Neural cell (in vitro differentiated cells): ENCODE measurements at regions not wholly inside any gene's neighbourhood (a gene's known extent, or its start where the extent isn't known, plus 50 kb on each side); places are given as distances from the start of the nearest gene placed in this dataset.

Experiments used
- H2AFZ ChIP-seq: fragments of 200-600, 300-800 bp; sonication (generic), shearing (Covaris generic); 2 replicates; pipeline ENCODE4 v1.6.0; 2014; ENCODE audit warnings: low read depth, mild to moderate bottlenecking, antibody characterized with exemption, low read length, moderate library complexity
- H3F3A ChIP-seq: fragments of 200-600 bp; shearing (Covaris generic); 2 replicates; pipeline ENCODE4 v1.6.1; 2016; ENCODE audit warnings: mild to moderate bottlenecking, moderate library complexity, mixed read lengths, antibody characterized with exemption, low read length; ENCODE audit not compliant: insufficient read depth, poor library complexity, severe bottlenecking
- H3K27ac ChIP-seq: fragments of 200-600, 300-800 bp; sonication (generic), shearing (Covaris generic); 2 replicates; pipeline ENCODE4 v1.5.1; 2014; ENCODE audit warnings: mild to moderate bottlenecking, low read length, moderate library complexity
- H3K27me3 ChIP-seq: fragments of 300-800, 200-600 bp; sonication (generic), shearing (Covaris generic); 2 replicates; pipeline ENCODE4 v1.6.0; 2014; ENCODE audit warnings: mild to moderate bottlenecking, low read depth, low read length, moderate library complexity; ENCODE audit not compliant: insufficient read depth
- H3K36me3 ChIP-seq: fragments of 300-800, 200-600 bp; sonication (generic), shearing (Covaris generic); 2 replicates; pipeline ENCODE4 v1.5.1; 2014; ENCODE audit warnings: mild to moderate bottlenecking, antibody characterized with exemption, low read length, moderate library complexity; ENCODE audit not compliant: insufficient read depth
- H3K4me2 ChIP-seq: fragments of 300-800, 200-600 bp; sonication (generic), shearing (Covaris generic); 2 replicates; pipeline ENCODE4 v1.6.0; 2014; ENCODE audit warnings: mild to moderate bottlenecking, low read length
- H3K4me3 ChIP-seq: fragments of 300-800, 200-600 bp; sonication (generic), shearing (Covaris generic); 2 replicates; pipeline ENCODE4 v1.5.1; 2014; ENCODE audit warnings: mild to moderate bottlenecking, low read length, moderate library complexity
- H3K79me2 ChIP-seq: fragments of 200-600 bp; shearing (Covaris generic); replicated peaks from 2 replicates; pipeline ENCODE4 v1.6.0; 2014; ENCODE audit warnings: mild to moderate bottlenecking, low read length, moderate library complexity; ENCODE audit not compliant: insufficient read depth
- H3K9ac ChIP-seq: fragments of 300-800, 200-600 bp; sonication (generic), shearing (Covaris generic); 2 replicates; pipeline ENCODE4 v1.6.1; 2016; ENCODE audit warnings: mild to moderate bottlenecking, low read length, mixed read lengths
- H3K9me2 ChIP-seq: fragments of 200-600 bp; shearing (Covaris generic); 2 replicates; pipeline ENCODE4 v1.6.1; 2016; ENCODE audit warnings: mild to moderate bottlenecking, low read length, mixed read lengths; ENCODE audit not compliant: insufficient read depth
- H3K9me3 ChIP-seq: fragments of 200-600, 300-800 bp; sonication (generic), shearing (Covaris generic); 2 replicates; pipeline ENCODE4 v1.6.1; 2016; ENCODE audit warnings: mild to moderate bottlenecking, mixed run types, low read length, moderate library complexity, mixed read lengths
- H4K20me1 ChIP-seq: fragments of 200-600 bp; shearing (Covaris generic); 2 replicates; pipeline ENCODE4 v1.6.1; 2016; ENCODE audit warnings: mild to moderate bottlenecking, mixed run types; ENCODE audit not compliant: insufficient read depth
- CTCF ChIP-seq: fragments of 450-650 bp; IDR thresholded peaks from 2 replicates; pipeline ENCODE4 v1.5.1; 2014; ENCODE audit warnings: antibody characterized with exemption, mild to moderate bottlenecking, moderate library complexity; ENCODE audit not compliant: poor library complexity, severe bottlenecking
- EP300 ChIP-seq: fragments of 450-650 bp; conservative IDR thresholded peaks from 2 replicates; pipeline ENCODE4 v1.6.1; 2014; ENCODE audit warnings: antibody characterized with exemption, mild to moderate bottlenecking, moderate library complexity; ENCODE audit not compliant: poor library complexity, severe bottlenecking
- EZH2 ChIP-seq: fragments of 200-600, 300-800 bp; shearing (Covaris generic), sonication (generic); IDR thresholded peaks from 2 replicates; pipeline ENCODE4 v1.6.1; 2014; ENCODE audit warnings: antibody characterized with exemption, low read length, borderline replicate concordance, mild to moderate bottlenecking; ENCODE audit not compliant: insufficient read depth, poor library complexity, severe bottlenecking
- MXI1 ChIP-seq: fragments of 450-650 bp; conservative IDR thresholded peaks from 2 replicates; pipeline ENCODE4 v1.6.1; 2014; ENCODE audit warnings: antibody characterized with exemption, mild to moderate bottlenecking; ENCODE audit not compliant: poor library complexity, severe bottlenecking
- POLR2AphosphoS5 ChIP-seq: IDR thresholded peaks from 2 replicates; pipeline ENCODE4 v1.6.1; 2012
- RAD21 ChIP-seq: fragments of 450-650 bp; conservative IDR thresholded peaks from 2 replicates; pipeline ENCODE4 v1.6.1; 2014; ENCODE audit warnings: antibody characterized with exemption, mild to moderate bottlenecking, moderate library complexity
- SMC3 ChIP-seq: fragments of 450-650 bp; conservative IDR thresholded peaks from 2 replicates; pipeline ENCODE4 v1.6.1; 2014; ENCODE audit warnings: antibody characterized with exemption, mild to moderate bottlenecking, moderate library complexity; ENCODE audit not compliant: poor library complexity
- TAF1 ChIP-seq: IDR thresholded peaks from 2 replicates; pipeline ENCODE4 v1.6.1; 2012; ENCODE audit warnings: low read depth
- TF ChIP-seq, protein P1 (sequence below): IDR thresholded peaks from 2 replicates; pipeline ENCODE4 v1.6.1; 2012; ENCODE audit warnings: borderline replicate concordance

DNA sequence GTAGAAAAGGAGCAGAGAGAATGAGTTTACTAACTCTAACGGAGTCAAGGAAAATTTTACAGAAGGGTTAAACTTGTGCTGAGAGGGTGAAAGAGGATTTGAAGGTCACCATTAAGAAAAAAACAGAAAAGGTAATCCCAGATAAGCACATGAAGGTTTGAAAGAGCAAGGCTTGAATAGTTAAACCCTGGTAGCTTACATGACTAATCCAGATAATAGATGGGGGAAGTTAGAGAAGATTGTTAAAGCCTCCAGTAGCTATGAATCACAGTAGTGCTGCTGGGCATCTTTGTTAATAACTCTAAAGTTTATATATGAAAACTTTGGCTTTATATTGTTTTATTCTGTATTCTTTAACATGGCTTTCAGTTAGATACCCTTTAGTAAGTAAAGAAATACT is 354.5 kb upstream of the FTMT start:
- Histone ChIP-seq H3K79me2 (no peaks in the 10 kb centered on the region), H3K27me3 (no peaks in the 10 kb centered on the region), H3K4me2 (no peak overlapping the region), H2AFZ (no peak overlapping the region), H3K9me2 (no peaks in the 10 kb centered on the region), H3K9ac (no peak overlapping the region), H3K27ac (no peak overlapping the region), H3K4me3 (no peak overlapping the region), H3F3A (no peaks in the 10 kb centered on the region), H3K9me3 (no peaks in the 10 kb centered on the region), H4K20me1 (no peaks in the 10 kb centered on the region), H3K36me3 (no peaks in the 10 kb centered on the region)
- no peak for TF ChIP-seq MXI1
- TF ChIP-seq CTCF = no peak
- TF ChIP-seq POLR2AphosphoS5 = no peak
- TF ChIP-seq, protein P1, sequence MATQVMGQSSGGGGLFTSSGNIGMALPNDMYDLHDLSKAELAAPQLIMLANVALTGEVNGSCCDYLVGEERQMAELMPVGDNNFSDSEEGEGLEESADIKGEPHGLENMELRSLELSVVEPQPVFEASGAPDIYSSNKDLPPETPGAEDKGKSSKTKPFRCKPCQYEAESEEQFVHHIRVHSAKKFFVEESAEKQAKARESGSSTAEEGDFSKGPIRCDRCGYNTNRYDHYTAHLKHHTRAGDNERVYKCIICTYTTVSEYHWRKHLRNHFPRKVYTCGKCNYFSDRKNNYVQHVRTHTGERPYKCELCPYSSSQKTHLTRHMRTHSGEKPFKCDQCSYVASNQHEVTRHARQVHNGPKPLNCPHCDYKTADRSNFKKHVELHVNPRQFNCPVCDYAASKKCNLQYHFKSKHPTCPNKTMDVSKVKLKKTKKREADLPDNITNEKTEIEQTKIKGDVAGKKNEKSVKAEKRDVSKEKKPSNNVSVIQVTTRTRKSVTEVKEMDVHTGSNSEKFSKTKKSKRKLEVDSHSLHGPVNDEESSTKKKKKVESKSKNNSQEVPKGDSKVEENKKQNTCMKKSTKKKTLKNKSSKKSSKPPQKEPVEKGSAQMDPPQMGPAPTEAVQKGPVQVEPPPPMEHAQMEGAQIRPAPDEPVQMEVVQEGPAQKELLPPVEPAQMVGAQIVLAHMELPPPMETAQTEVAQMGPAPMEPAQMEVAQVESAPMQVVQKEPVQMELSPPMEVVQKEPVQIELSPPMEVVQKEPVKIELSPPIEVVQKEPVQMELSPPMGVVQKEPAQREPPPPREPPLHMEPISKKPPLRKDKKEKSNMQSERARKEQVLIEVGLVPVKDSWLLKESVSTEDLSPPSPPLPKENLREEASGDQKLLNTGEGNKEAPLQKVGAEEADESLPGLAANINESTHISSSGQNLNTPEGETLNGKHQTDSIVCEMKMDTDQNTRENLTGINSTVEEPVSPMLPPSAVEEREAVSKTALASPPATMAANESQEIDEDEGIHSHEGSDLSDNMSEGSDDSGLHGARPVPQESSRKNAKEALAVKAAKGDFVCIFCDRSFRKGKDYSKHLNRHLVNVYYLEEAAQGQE = no peak
- no peak for TF ChIP-seq EZH2
- no peak for TF ChIP-seq SMC3
- no peak for TF ChIP-seq EP300
- no peak for TF ChIP-seq RAD21
- no peak for TF ChIP-seq TAF1

GRCh38 chr5:121500310-121500709 is 351.4 kb upstream of the FTMT start:
- Histone ChIP-seq H3K27me3 (no peaks in the 10 kb centered on the region), H3K79me2 (no peaks in the 10 kb centered on the region), H3K4me3 (no peak overlapping the region), H2AFZ (no peak overlapping the region), H3F3A (no peaks in the 10 kb centered on the region), H3K9me2 (no peaks in the 10 kb centered on the region), H3K9ac (no peak overlapping the region), H4K20me1 (no peaks in the 10 kb centered on the region), H3K36me3 (no peaks in the 10 kb centered on the region), H3K4me2 (no peak overlapping the region), H3K9me3 (no peaks in the 10 kb centered on the region), H3K27ac (no peak overlapping the region)
- TF ChIP-seq SMC3 = no peak
- TF ChIP-seq POLR2AphosphoS5 = no peak
- TF ChIP-seq, protein P1 = no peak
- TF ChIP-seq EP300 = no peak
- TF ChIP-seq MXI1 = no peak
- no peak for TF ChIP-seq EZH2
- TF ChIP-seq CTCF = no peak
- TF ChIP-seq RAD21 = no peak
- no peak for TF ChIP-seq TAF1
